Inferior parietal cortex (tissue), 1 donor: ENCODE measurements at regions not wholly inside any gene's neighbourhood (a gene's known extent, or its start where the extent isn't known, plus 50 kb on each side); places are given as distances from the start of the nearest gene placed in this dataset.
"Not testable (repeated sequence)": the region's sequence is repeated elsewhere in the genome, so short reads cannot be mapped to it uniquely, and the experiment has no call there.

ENCODE experiments used
- DNase-seq: peaks from one replicate; pipeline ENCODE4 v3.0.0-alpha.2; 2016; ENCODE audit errors: extremely low spot score

DNA sequence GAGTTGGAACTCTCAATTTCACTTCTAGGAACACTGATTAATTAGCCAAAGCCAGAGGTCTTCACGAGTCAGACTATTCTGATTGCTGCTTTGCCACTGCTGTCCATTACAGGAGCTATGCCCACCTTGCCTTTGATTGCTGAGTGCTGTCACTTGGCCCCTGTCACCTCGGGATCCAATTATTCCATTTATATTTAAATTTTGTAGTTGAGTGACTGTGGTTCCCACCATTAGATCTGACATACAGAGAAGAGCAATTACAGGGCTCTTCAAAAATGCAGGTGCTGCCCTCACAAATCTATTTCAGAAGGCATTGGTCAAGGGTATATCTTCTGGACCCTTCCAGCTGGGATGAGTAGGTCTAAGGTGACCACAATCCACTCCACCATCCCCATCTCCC is 200.8 kb downstream of the GJA1 start:
- not testable (repeated sequence) for DNase-seq

GRCh38 chr6:121639021-121639420 is 203.6 kb downstream of the GJA1 start:
- no peak for DNase-seq

DNA sequence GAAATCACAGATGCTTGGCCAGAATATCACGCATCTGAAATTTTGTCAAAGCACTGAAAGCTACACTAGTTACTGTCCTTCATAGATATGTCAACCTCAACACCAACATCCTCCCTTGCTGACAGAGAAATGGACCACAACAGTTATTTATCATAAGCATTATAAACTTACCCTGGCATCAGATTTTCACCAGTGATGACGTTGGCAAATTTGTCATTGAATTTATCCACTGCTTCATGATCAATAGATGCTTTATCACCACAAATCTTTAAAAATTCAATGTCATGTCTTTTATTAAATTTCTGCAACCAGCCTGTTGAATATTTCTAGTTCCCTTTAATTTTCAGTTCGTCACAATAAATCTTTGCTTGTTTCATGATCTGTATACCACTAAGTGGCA is 205.7 kb downstream of the GJA1 start:
- no peak for DNase-seq

DNA sequence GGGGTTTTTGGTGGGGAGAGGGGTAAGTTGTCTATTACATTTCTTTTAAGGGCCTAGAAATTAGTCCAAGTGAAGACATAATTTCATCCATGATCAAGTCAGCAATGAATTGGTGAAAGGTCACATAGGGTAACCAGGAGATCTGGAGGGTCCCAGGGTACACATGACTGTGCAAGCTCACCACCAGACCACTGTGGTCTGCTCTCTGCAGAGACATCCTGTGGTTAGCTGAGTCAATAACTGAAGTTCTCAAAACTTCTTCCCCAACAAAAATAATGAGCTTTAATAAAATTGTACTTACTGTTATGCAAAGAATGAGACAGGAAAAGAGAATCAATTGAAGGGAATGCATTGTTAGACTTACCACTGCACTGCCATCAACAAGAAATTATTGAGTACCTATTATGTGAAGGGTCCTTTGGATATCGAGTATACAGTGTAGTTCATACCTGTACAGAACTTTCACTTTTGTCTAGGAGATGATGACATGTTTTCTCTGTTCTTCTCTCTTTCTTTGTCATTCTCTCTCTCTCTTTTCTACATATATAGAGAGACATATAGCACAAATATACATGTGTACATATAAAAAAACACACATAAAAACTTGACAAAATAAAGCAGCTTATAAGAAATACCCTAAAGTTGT is 209.8 kb downstream of the GJA1 start:
- no peak for DNase-seq

- DNase-seq = peak; percentile 8
Observed at GRCh38 chr6:121647905-121648304, 212.5 kb downstream of the GJA1 start.

GRCh38 chr6:121649951-121650350 is 214.5 kb downstream of the GJA1 start:
- no peak for DNase-seq

DNA sequence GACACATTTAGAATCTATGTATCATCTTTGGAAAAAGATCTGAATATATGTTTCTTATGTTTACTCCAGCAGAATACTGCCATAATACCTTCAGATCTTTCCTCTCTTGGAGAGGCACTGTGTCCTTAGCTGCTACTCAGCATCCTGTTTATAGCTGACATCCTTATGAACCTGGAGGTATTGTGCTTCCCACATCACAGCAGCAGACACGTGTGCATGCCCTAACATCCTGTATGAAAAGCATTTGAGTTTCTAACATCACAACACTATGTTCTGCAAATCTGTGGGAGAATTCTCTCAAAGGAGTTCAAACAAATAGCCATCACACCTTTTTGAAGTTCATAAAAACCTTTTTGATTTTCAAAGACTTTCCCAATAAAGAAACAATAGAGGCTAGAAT is 216.0 kb downstream of the GJA1 start:
- no peak for DNase-seq

DNA sequence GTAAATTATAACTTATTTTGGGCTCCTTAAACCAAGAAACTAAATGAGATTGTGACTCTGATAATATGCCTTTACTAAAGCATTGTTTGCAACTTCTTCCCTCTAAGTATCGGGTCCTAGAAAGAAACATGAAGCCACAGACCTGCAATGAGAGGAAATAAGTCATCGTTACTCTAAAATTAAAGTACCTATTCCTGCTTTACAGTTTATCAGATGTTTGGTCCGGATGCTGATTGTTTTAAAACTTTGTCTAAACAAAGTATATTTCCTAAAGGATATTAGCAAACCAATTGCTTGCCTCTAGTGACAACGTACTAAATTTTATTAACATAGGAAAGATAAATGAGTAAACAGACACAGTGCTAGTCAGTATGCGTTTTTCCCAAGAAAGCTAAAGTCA is 216.8 kb downstream of the GJA1 start:
- no peak for DNase-seq

DNA sequence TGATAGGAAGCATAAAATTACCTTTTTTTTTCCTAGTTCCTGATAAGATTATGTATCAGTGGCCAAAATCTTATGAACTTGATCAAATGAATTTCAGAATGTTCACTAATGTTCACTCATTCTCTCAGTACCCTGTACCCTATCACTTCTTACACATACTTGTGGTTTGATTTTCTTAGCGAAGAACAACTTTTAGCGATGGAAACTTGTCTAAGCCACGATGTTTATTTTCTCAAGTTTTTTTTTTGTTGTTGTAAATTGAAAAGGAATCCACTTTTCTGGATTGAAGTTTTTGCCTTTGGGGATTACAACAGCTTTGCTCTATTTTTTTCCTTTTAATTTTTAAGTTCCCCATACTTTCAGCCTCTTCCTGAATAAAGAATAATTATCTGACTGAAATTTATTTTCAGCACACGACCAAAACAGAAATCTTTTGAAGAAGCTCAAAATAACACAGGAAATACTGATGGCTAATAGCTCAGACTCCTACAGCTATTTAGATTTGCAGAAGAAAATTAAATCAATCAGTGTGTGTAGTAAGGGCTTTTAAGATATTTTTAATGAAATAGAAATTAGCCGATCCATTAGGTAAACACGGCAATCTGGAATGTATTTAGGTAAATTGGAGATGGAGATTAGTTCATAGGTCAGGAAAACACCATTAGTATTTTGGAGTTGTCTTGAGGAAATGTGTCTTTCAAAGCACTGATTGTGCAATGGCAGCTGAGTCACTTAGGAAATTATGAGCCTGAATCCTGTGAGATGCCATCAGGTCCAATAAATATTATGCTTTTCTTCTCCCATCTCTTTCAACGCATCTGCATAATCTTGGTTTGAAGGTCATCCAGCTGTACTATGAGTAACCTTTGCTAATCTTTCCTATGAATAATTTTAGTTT is 217.5 kb downstream of the GJA1 start:
- DNase-seq = no peak

GRCh38 chr6:121653624-121654008 is 218.2 kb downstream of the GJA1 start:
- no peak for DNase-seq

GRCh38 chr6:121657972-121658371 is 222.5 kb downstream of the GJA1 start:
- DNase-seq = no peak

DNA sequence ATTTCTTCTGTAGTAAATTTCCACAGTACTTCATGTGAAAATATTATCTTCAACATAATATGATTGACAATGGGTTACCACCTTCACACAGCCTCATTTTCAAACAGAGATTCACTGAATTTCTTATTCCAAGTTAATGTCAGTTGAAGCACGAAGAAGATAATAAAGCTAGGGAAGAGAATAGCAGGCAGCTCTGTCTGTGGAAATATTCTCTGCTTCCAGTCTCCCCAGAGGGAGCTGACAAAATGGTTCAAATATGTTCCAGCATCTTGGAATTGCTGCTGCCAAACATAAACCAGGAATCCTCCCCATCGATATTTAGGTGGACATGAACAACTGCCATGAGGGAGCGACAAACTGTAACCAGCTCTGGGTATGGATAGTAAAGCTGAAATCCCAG is 224.8 kb downstream of the GJA1 start:
- DNase-seq = no peak

- no peak for DNase-seq
Observed at GRCh38 chr6:121663292-121663810, 227.9 kb downstream of the GJA1 start.

DNA sequence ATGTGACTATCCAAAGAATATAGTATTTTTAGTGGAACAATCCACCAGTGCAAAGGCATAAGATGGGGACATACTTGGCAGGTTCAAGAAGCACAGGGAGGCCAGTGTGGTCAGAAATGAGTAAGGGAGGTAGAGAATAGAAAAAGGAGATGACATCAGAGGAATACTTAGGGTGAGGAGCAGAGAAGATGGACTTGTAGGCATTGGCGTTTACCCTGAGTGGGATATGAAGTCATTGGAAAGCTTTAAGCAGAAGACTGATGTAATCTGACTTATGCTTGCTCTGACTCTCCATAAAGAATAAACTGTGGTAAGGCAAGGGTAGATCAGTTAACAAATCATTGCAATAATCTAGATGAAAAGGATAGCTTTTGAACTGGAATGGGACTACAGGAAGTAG is 228.7 kb downstream of the GJA1 start:
- no peak for DNase-seq

DNA sequence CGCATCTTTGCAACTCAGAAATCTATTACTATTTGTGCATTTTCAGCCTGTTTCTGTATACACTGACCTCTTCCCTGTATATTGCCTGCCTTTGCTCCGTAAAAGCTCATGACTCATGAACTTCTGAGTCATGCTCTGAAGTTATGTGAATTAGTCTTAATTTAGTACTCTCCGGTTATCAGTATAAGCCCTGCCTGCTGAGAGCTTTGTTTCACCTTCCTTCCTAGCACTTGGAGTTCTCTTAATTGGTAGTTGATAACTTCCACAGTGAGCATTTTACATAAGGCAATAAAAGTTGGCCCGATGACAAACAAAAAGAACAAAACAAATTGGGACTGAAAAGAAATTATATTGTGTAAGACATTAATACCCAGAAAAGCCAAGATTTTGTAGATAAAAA is 231.4 kb downstream of the GJA1 start:
- no peak for DNase-seq

- no peak for DNase-seq
Observed at GRCh38 chr6:121668259-121668658, 232.8 kb downstream of the GJA1 start.

GRCh38 chr6:121670511-121670910 is 235.1 kb downstream of the GJA1 start:
- no peak for DNase-seq

- no peak for DNase-seq
Observed at GRCh38 chr6:121677571-121677970, 242.1 kb downstream of the GJA1 start.

- no peak for DNase-seq
Observed at GRCh38 chr6:121678245-121678644, 242.8 kb downstream of the GJA1 start.

GRCh38 chr6:121680058-121680457 is 244.6 kb downstream of the GJA1 start:
- no peak for DNase-seq

DNA sequence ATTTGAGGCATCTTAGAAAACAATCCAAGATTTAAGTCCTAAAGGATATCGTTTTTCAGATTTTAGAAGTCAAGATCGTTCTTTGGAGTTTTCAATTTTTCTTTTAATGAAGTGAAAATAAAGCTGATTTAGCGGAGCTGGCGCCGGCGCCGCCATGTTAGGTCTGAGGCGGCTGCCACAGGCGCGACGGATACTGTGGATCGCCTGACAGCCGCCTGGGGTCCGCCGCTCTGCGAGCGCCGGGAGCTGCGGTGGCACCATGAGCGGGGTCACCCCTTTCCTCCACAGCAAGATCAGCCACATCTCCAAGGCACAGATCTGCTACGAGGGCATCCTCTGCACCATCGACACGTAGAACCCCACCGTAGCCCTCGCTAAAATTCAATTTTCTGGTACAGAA is 247.2 kb downstream of the GJA1 start:
- no peak for DNase-seq

GRCh38 chr6:121685806-121686205 is 250.4 kb downstream of the GJA1 start:
- not testable (repeated sequence) for DNase-seq

- DNase-seq = no peak
Observed at GRCh38 chr6:121686611-121687023, 251.2 kb downstream of the GJA1 start.
